ENCODE measurements at regions not wholly inside any gene's neighbourhood (a gene's known extent, or its start where the extent isn't known, plus 50 kb on each side); places are given as distances from the start of the nearest gene placed in this dataset.

DNA sequence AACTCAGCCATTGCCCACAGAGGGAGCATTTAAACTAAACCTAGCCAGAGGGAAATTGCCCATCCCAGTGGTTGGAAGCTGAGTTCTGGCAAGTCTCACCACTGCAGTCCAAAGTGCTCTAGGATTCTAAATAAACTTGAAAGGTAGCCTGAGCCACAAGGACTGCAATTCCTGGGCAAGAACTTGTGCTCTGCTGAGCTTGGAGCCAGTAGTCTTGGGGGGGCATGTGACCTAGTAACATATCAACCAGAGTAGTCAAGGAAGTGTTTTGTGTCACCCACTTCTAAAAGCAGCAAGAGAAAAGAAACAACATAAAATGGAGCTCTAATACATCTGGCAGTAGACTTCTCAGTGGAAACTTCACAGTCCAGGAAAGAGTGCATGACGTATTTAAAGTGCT lies 167.0 kb downstream of the PTH2R start:
- no peaks in the 10 kb centered on the region for H3K79me2 ChIP-seq (ENCODE audit: insufficient read depth, low read length)
- ATAC-seq (ENCODE audit: insufficient read depth, low read depth) (no peak), DNase-seq (no peak)
- H3K27ac ChIP-seq (ENCODE audit: low read length): no peak overlapping the region
- H3K36me3 ChIP-seq (ENCODE audit: insufficient read depth, low read length): no peaks in the 10 kb centered on the region
- no peaks in the 10 kb centered on the region for H3K27me3 ChIP-seq (ENCODE audit: insufficient read depth, low read length, poor library complexity)
- H3K9ac ChIP-seq (ENCODE audit: low read depth, low read length): no peak overlapping the region
- no peak for TF ChIP-seq EZH2 (IDR thresholded peaks at IDR 0.05; ENCODE audit: borderline replicate concordance, low read depth, low read length, severe bottlenecking)
- TF ChIP-seq, protein P1, sequence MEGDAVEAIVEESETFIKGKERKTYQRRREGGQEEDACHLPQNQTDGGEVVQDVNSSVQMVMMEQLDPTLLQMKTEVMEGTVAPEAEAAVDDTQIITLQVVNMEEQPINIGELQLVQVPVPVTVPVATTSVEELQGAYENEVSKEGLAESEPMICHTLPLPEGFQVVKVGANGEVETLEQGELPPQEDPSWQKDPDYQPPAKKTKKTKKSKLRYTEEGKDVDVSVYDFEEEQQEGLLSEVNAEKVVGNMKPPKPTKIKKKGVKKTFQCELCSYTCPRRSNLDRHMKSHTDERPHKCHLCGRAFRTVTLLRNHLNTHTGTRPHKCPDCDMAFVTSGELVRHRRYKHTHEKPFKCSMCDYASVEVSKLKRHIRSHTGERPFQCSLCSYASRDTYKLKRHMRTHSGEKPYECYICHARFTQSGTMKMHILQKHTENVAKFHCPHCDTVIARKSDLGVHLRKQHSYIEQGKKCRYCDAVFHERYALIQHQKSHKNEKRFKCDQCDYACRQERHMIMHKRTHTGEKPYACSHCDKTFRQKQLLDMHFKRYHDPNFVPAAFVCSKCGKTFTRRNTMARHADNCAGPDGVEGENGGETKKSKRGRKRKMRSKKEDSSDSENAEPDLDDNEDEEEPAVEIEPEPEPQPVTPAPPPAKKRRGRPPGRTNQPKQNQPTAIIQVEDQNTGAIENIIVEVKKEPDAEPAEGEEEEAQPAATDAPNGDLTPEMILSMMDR (IDR thresholded peaks at IDR 0.05; ENCODE audit: borderline replicate concordance, extremely low read depth, low read length, poor library complexity, severe bottlenecking): no peak
- H3K4me2 ChIP-seq (ENCODE audit: insufficient read depth, low read length): no peak overlapping the region
- no peaks in the 10 kb centered on the region for H4K20me1 ChIP-seq (ENCODE audit: insufficient read depth, low read length)
- no peak overlapping the region for H3K4me3 ChIP-seq (ENCODE audit: low read depth in 1 of 2, low read length in 2 of 2)
- no peaks in the 10 kb centered on the region for H3K9me3 ChIP-seq (ENCODE audit: insufficient read depth, low read length, severe bottlenecking)
- no peak overlapping the region for H2AFZ ChIP-seq (ENCODE audit: low read depth, low read length)
- no peaks in the 10 kb centered on the region for H3K4me1 ChIP-seq (ENCODE audit: insufficient read depth, low read length)

DNA sequence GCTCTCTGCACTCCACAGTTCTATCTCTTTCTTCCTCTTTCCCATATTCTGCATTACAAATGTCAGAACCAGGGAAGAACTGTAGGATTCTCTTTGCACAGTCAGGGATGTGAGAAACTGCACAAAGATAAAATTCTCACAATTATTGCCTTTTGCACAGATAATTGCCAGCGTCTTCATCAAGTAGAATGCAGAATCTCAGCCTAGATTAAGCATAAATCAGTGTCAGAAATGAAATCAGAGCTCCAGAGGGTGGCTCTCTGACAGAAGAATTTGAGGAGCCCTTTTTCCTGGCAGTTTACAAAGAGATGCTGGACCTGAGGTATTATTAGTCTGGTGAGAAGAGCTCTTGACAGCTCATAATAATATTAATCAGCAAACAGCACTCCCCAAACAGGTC lies 173.1 kb downstream of the PTH2R start:
- no peak for ATAC-seq (ENCODE audit: insufficient read depth, low read depth)
- Histone ChIP-seq H3K4me1 (ENCODE audit: insufficient read depth, low read length) (no peaks in the 10 kb centered on the region), H4K20me1 (ENCODE audit: insufficient read depth, low read length) (no peaks in the 10 kb centered on the region), H3K27me3 (ENCODE audit: insufficient read depth, low read length, poor library complexity) (no peaks in the 10 kb centered on the region), H3K27ac (ENCODE audit: low read length) (no peak overlapping the region), H3K36me3 (ENCODE audit: insufficient read depth, low read length) (no peaks in the 10 kb centered on the region), H3K79me2 (ENCODE audit: insufficient read depth, low read length) (no peaks in the 10 kb centered on the region), H3K4me3 (ENCODE audit: low read depth in 1 of 2, low read length in 2 of 2) (no peak overlapping the region), H3K4me2 (ENCODE audit: insufficient read depth, low read length) (no peak overlapping the region), H2AFZ (ENCODE audit: low read depth, low read length) (no peak overlapping the region), H3K9me3 (ENCODE audit: insufficient read depth, low read length, severe bottlenecking) (no peaks in the 10 kb centered on the region), H3K9ac (ENCODE audit: low read depth, low read length) (no peak overlapping the region)
- no peak for DNase-seq
- TF ChIP-seq, protein P1 (IDR thresholded peaks at IDR 0.05; ENCODE audit: borderline replicate concordance, extremely low read depth, low read length, poor library complexity, severe bottlenecking): no peak
- TF ChIP-seq EZH2 (IDR thresholded peaks at IDR 0.05; ENCODE audit: borderline replicate concordance, low read depth, low read length, severe bottlenecking): no peak

DNA sequence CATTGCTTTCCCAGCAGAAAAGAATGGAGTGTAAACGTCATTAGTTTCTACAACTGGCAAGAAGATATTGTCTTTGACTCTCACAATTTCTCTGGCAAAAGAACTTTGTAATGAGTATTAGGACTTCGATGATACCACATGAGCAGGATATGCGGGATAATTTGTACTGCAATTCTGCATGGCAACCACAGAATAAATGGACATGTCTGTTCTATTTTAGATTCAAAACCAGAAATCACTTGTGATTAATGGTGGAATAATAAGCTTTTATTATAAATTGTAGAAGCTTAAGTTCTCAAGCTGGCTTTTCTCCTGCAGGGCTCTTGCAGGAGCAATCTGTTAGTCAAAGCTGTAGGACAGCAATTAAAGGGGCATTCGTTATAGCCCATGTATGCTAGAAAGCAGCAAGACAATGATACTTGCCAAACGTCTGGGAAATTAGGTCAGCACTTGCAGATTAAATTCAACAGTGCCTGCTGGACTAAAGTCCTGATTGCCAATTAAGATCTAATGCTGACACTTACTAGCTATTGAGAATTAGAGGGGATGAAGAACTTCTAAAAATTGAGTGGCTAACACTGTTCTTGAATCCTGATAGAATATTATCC lies 177.9 kb downstream of the PTH2R start:
- H3K79me2 ChIP-seq (ENCODE audit: insufficient read depth, low read length): no peaks in the 10 kb centered on the region
- no peak overlapping the region for H3K9ac ChIP-seq (ENCODE audit: low read depth, low read length)
- ATAC-seq (ENCODE audit: insufficient read depth, low read depth): no peak
- no peak overlapping the region for H3K4me3 ChIP-seq (ENCODE audit: low read depth in 1 of 2, low read length in 2 of 2)
- no peaks in the 10 kb centered on the region for H3K36me3 ChIP-seq (ENCODE audit: insufficient read depth, low read length)
- no peak for TF ChIP-seq EZH2 (IDR thresholded peaks at IDR 0.05; ENCODE audit: borderline replicate concordance, low read depth, low read length, severe bottlenecking)
- TF ChIP-seq, protein P1 (IDR thresholded peaks at IDR 0.05; ENCODE audit: borderline replicate concordance, extremely low read depth, low read length, poor library complexity, severe bottlenecking): no peak
- no peak overlapping the region for H3K27ac ChIP-seq (ENCODE audit: low read length)
- no peaks in the 10 kb centered on the region for H3K4me1 ChIP-seq (ENCODE audit: insufficient read depth, low read length)
- no peak overlapping the region for H3K4me2 ChIP-seq (ENCODE audit: insufficient read depth, low read length)
- H2AFZ ChIP-seq (ENCODE audit: low read depth, low read length): no peak overlapping the region
- H3K9me3 ChIP-seq (ENCODE audit: insufficient read depth, low read length, severe bottlenecking): no peaks in the 10 kb centered on the region
- DNase-seq: no peak
- H4K20me1 ChIP-seq (ENCODE audit: insufficient read depth, low read length): no peaks in the 10 kb centered on the region
- H3K27me3 ChIP-seq (ENCODE audit: insufficient read depth, low read length, poor library complexity): no peaks in the 10 kb centered on the region

All from DND-41 (cell line).